ENCODE measurements at regions not wholly inside any gene's neighbourhood (a gene's known extent, or its start where the extent isn't known, plus 50 kb on each side); places are given as distances from the start of the nearest gene placed in this dataset.

GRCh38 chr7:3245721-3246120 is 55.3 kb upstream of the SDK1 start:
- no peak overlapping the region for H2AFZ ChIP-seq (ENCODE audit: low read depth, low read length)
- H3K4ac ChIP-seq (ENCODE audit: low read depth in 1 of 2, low read length in 2 of 2), result peak overlapping the region in 1 of 2 experiments; percentile 40
- peak overlapping the region in 1 of 2 experiments; percentile 67 for H3K18ac ChIP-seq (ENCODE audit: low read depth in 1 of 2, low read length in 2 of 2)
- H3K9me3 ChIP-seq (ENCODE audit: control insufficient read depth, low read length), result peaks cover 13% of the 10 kb centered on the region
- H2BK5ac ChIP-seq (ENCODE audit: low read depth, low read length, poor library complexity, severe bottlenecking), result no peak overlapping the region
- H3K4me2 ChIP-seq (ENCODE audit: low read length, poor library complexity, severe bottlenecking), result no peak overlapping the region
- no peaks in the 10 kb centered on the region for H3K27me3 ChIP-seq (ENCODE audit: control insufficient read depth in 1 of 2, insufficient read depth in 1 of 2, low read length in 2 of 2)
- H3K79me1 ChIP-seq (replicated peaks; ENCODE audit: low read length, poor library complexity, severe bottlenecking), result no peaks in the 10 kb centered on the region
- no peak overlapping the region for H3K27ac ChIP-seq (ENCODE audit: low read length, poor library complexity, severe bottlenecking)
- DNase-seq, result no peak
- WGBS, result 86% methylated on average over 3 of the region's 3 CpGs
- H2BK15ac ChIP-seq (ENCODE audit: low read depth, poor library complexity, severe bottlenecking), result no peak overlapping the region
- H3K14ac ChIP-seq (ENCODE audit: low read length in 2 of 2), result no peak overlapping the region
- H3K4me1 ChIP-seq (ENCODE audit: control insufficient read depth, insufficient read depth, low read depth, low read length), result peaks cover 2% of the 10 kb centered on the region
- no peaks in the 10 kb centered on the region for H3K36me3 ChIP-seq (ENCODE audit: control insufficient read depth in 1 of 2, insufficient read depth in 2 of 2, low read depth in 1 of 2, low read length in 2 of 2)
- H4K91ac ChIP-seq (ENCODE audit: low read length), result peak overlapping the region; percentile 41
- no peak overlapping the region for H4K8ac ChIP-seq (ENCODE audit: low read length)
- no peak overlapping the region for H3K4me3 ChIP-seq (ENCODE audit: insufficient read depth in 1 of 2, low read depth in 1 of 2, low read length in 2 of 2)
- H3K9ac ChIP-seq (ENCODE audit: low read length), result no peak overlapping the region
- H2AK5ac ChIP-seq (ENCODE audit: low read length, severe bottlenecking), result no peak overlapping the region
- peak overlapping the region; percentile 64 to 89 for H2BK12ac ChIP-seq (ENCODE audit: low read length in 2 of 2)
- no peak overlapping the region for H3K23ac ChIP-seq (ENCODE audit: low read length in 2 of 2)
- peak overlapping the region; percentile 4 for H2BK120ac ChIP-seq (ENCODE audit: low read depth, low read length)

DNA sequence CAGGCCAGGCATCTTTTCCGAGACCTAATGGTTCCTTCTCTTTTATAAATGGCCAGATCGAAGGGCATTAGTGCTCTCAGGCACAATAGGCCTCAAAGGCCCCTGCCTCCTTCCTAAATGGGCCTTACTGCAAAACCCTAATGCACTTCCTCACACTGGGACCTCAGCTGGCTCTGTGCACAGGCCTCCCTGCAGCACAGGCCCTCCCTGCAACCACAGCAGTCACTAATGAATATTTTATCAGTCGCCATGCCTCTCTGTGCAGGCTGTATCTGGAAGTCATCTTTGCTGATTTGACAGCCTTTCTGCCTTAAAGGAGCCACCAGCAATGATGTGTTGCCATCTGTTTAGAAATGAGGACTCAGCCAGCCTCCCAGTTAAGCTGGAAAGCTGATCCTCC is 54.9 kb upstream of the SDK1 start:
- peak overlapping the region; percentile 21 for H2AFZ ChIP-seq (ENCODE audit: low read depth, low read length)
- peaks cover 13% of the 10 kb centered on the region for H3K9me3 ChIP-seq (ENCODE audit: control insufficient read depth, low read length)
- no peak overlapping the region for H3K14ac ChIP-seq (ENCODE audit: low read length in 2 of 2)
- no peak overlapping the region for H2BK15ac ChIP-seq (ENCODE audit: low read depth, poor library complexity, severe bottlenecking)
- no peak overlapping the region for H3K18ac ChIP-seq (ENCODE audit: low read depth in 1 of 2, low read length in 2 of 2)
- no peak overlapping the region for H2BK120ac ChIP-seq (ENCODE audit: low read depth, low read length)
- H2AK5ac ChIP-seq (ENCODE audit: low read length, severe bottlenecking), result no peak overlapping the region
- H3K4ac ChIP-seq (ENCODE audit: low read depth in 1 of 2, low read length in 2 of 2), result peak overlapping the region in 1 of 2 experiments; percentile 40
- H3K4me2 ChIP-seq (ENCODE audit: low read length, poor library complexity, severe bottlenecking), result no peak overlapping the region
- H3K23ac ChIP-seq (ENCODE audit: low read length in 2 of 2), result no peak overlapping the region
- H3K4me1 ChIP-seq (ENCODE audit: control insufficient read depth, insufficient read depth, low read depth, low read length), result peaks cover 2% of the 10 kb centered on the region
- no peak overlapping the region for H4K91ac ChIP-seq (ENCODE audit: low read length)
- H2BK12ac ChIP-seq (ENCODE audit: low read length in 2 of 2), result peak overlapping the region in 1 of 2 experiments; percentile 64
- no peaks in the 10 kb centered on the region for H3K79me1 ChIP-seq (replicated peaks; ENCODE audit: low read length, poor library complexity, severe bottlenecking)
- no peak overlapping the region for H3K9ac ChIP-seq (ENCODE audit: low read length)
- H2BK5ac ChIP-seq (ENCODE audit: low read depth, low read length, poor library complexity, severe bottlenecking), result no peak overlapping the region
- WGBS, result 42% methylated on average over 3 of the region's 3 CpGs
- no peaks in the 10 kb centered on the region for H3K36me3 ChIP-seq (ENCODE audit: control insufficient read depth in 1 of 2, insufficient read depth in 2 of 2, low read depth in 1 of 2, low read length in 2 of 2)
- H4K8ac ChIP-seq (ENCODE audit: low read length), result no peak overlapping the region
- no peak overlapping the region for H3K4me3 ChIP-seq (ENCODE audit: insufficient read depth in 1 of 2, low read depth in 1 of 2, low read length in 2 of 2)
- no peak overlapping the region for H3K27ac ChIP-seq (ENCODE audit: low read length, poor library complexity, severe bottlenecking)
- peak; percentile 72 for DNase-seq
- H3K27me3 ChIP-seq (ENCODE audit: control insufficient read depth in 1 of 2, insufficient read depth in 1 of 2, low read length in 2 of 2), result no peaks in the 10 kb centered on the region

DNA sequence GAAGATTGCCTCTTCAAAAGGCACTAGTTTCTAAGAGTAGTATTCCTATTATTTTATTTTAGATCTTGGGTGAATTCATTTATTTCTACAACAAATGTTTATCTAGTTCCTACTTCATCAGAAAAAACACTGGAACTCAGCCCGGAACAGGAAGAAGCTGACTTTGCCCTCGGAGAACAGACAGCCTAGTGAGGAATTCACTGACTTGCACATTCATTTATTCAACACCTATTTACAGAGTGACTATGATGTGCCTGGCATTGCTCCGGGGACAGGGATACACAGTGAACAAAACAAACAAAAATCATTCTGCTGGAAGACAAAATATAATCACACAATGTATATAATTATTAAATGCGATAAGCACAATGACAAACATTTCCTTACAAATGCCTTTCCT is 54.4 kb upstream of the SDK1 start:
- no peaks in the 10 kb centered on the region for H3K79me1 ChIP-seq (replicated peaks; ENCODE audit: low read length, poor library complexity, severe bottlenecking)
- H3K27me3 ChIP-seq (ENCODE audit: control insufficient read depth in 1 of 2, insufficient read depth in 1 of 2, low read length in 2 of 2), result no peaks in the 10 kb centered on the region
- no peak overlapping the region for H3K9ac ChIP-seq (ENCODE audit: low read length)
- DNase-seq, result no peak
- H3K18ac ChIP-seq (ENCODE audit: low read depth in 1 of 2, low read length in 2 of 2), result peak overlapping the region in 1 of 2 experiments; percentile 28
- no peak overlapping the region for H3K4ac ChIP-seq (ENCODE audit: low read depth in 1 of 2, low read length in 2 of 2)
- H2BK5ac ChIP-seq (ENCODE audit: low read depth, low read length, poor library complexity, severe bottlenecking), result no peak overlapping the region
- H3K4me2 ChIP-seq (ENCODE audit: low read length, poor library complexity, severe bottlenecking), result no peak overlapping the region
- H2BK12ac ChIP-seq (ENCODE audit: low read length in 2 of 2), result no peak overlapping the region
- no peak overlapping the region for H3K27ac ChIP-seq (ENCODE audit: low read length, poor library complexity, severe bottlenecking)
- peaks cover 2% of the 10 kb centered on the region for H3K4me1 ChIP-seq (ENCODE audit: control insufficient read depth, insufficient read depth, low read depth, low read length)
- no peak overlapping the region for H2BK15ac ChIP-seq (ENCODE audit: low read depth, poor library complexity, severe bottlenecking)
- no peaks in the 10 kb centered on the region for H3K36me3 ChIP-seq (ENCODE audit: control insufficient read depth in 1 of 2, insufficient read depth in 2 of 2, low read depth in 1 of 2, low read length in 2 of 2)
- WGBS, result 74% methylated on average over 4 of the region's 4 CpGs
- peaks cover 14% of the 10 kb centered on the region for H3K9me3 ChIP-seq (ENCODE audit: control insufficient read depth, low read length)
- H2BK120ac ChIP-seq (ENCODE audit: low read depth, low read length), result no peak overlapping the region
- no peak overlapping the region for H2AFZ ChIP-seq (ENCODE audit: low read depth, low read length)
- no peak overlapping the region for H2AK5ac ChIP-seq (ENCODE audit: low read length, severe bottlenecking)
- H3K4me3 ChIP-seq (ENCODE audit: insufficient read depth in 1 of 2, low read depth in 1 of 2, low read length in 2 of 2), result no peak overlapping the region
- H4K8ac ChIP-seq (ENCODE audit: low read length), result no peak overlapping the region
- no peak overlapping the region for H4K91ac ChIP-seq (ENCODE audit: low read length)
- H3K14ac ChIP-seq (ENCODE audit: low read length in 2 of 2), result no peak overlapping the region
- no peak overlapping the region for H3K23ac ChIP-seq (ENCODE audit: low read length in 2 of 2)

GRCh38 chr7:3250725-3251124 is 50.3 kb upstream of the SDK1 start:
- H2AFZ ChIP-seq (ENCODE audit: low read depth, low read length), result no peak overlapping the region
- H3K79me1 ChIP-seq (replicated peaks; ENCODE audit: low read length, poor library complexity, severe bottlenecking), result no peaks in the 10 kb centered on the region
- H3K4me3 ChIP-seq (ENCODE audit: insufficient read depth in 1 of 2, low read depth in 1 of 2, low read length in 2 of 2), result no peak overlapping the region

More at GRCh38 chr7:3250725-3251124, 50.3 kb upstream of the SDK1 start:
- Histone ChIP-seq H4K8ac (ENCODE audit: low read length) (no peak overlapping the region), H3K18ac (ENCODE audit: low read depth in 1 of 2, low read length in 2 of 2) (no peak overlapping the region), H3K9ac (ENCODE audit: low read length) (no peak overlapping the region), H4K91ac (ENCODE audit: low read length) (no peak overlapping the region), H2BK12ac (ENCODE audit: low read length in 2 of 2) (no peak overlapping the region), H2AK5ac (ENCODE audit: low read length, severe bottlenecking) (no peak overlapping the region), H2BK15ac (ENCODE audit: low read depth, poor library complexity, severe bottlenecking) (no peak overlapping the region), H3K27me3 (ENCODE audit: control insufficient read depth in 1 of 2, insufficient read depth in 1 of 2, low read length in 2 of 2) (peaks cover 0 to 3% of the 10 kb centered on the region in 2 experiments), H3K36me3 (ENCODE audit: control insufficient read depth in 1 of 2, insufficient read depth in 2 of 2, low read depth in 1 of 2, low read length in 2 of 2) (no peaks in the 10 kb centered on the region), H3K9me3 (ENCODE audit: control insufficient read depth, low read length) (peaks cover 17% of the 10 kb centered on the region), H3K4me1 (ENCODE audit: control insufficient read depth, insufficient read depth, low read depth, low read length) (no peaks in the 10 kb centered on the region), H3K27ac (ENCODE audit: low read length, poor library complexity, severe bottlenecking) (no peak overlapping the region), H2BK5ac (ENCODE audit: low read depth, low read length, poor library complexity, severe bottlenecking) (no peak overlapping the region), H3K4ac (ENCODE audit: low read depth in 1 of 2, low read length in 2 of 2) (no peak overlapping the region), H3K23ac (ENCODE audit: low read length in 2 of 2) (no peak overlapping the region), H2BK120ac (ENCODE audit: low read depth, low read length) (no peak overlapping the region), H3K4me2 (ENCODE audit: low read length, poor library complexity, severe bottlenecking) (no peak overlapping the region), H3K14ac (ENCODE audit: low read length in 2 of 2) (no peak overlapping the region)
- no peak for DNase-seq
- WGBS, result 86% methylated on average over 4 of the region's 5 CpGs
